Activated CD8-positive, alpha-beta T cell treated with anti-CD3 and anti-CD28 coated beads for 36 hours (primary cell): ENCODE measurements at regions not wholly inside any gene's neighbourhood (a gene's known extent, or its start where the extent isn't known, plus 50 kb on each side); places are given as distances from the start of the nearest gene placed in this dataset.

Experiments
- ATAC-seq: fragments of 200-7000 bp; cut with Tn5 transposase; one replicate; pipeline ENCODE4 v1.10.0; 2021; ENCODE audit warnings: mild to moderate bottlenecking, moderate library complexity
- CTCF ChIA-PET: fragments of 350-600 bp; sonication (Branson Sonifier 250); formaldehyde crosslinking; loops from one replicate; lab custom pipeline; 2021; ENCODE audit warnings: antibody characterized with exemption; lab: Charles Lee
- POLR2A ChIA-PET: fragments of 350-600 bp; sonication (Branson Sonifier 250); formaldehyde crosslinking; loops from one replicate; lab custom pipeline; 2021; ENCODE audit warnings: antibody characterized with exemption; lab: Charles Lee
- DNase-seq: peaks from one replicate; pipeline ENCODE4 v3.0.0-alpha.2; 2020
- H3K27ac Mint-ChIP-seq: one replicate; pipeline ENCODE4 v1.8.0; 2021; ENCODE audit warnings: mild to moderate bottlenecking, mixed read lengths
- H3K27me3 Mint-ChIP-seq: one replicate; pipeline ENCODE4 v1.8.0; 2021; ENCODE audit warnings: mixed read lengths
- H3K36me3 Mint-ChIP-seq: one replicate; pipeline ENCODE4 v1.8.0; 2021; ENCODE audit warnings: low read depth, mixed read lengths
- H3K4me1 Mint-ChIP-seq: one replicate; pipeline ENCODE4 v1.8.0; 2021; ENCODE audit warnings: low read depth, mixed read lengths
- H3K4me3 Mint-ChIP-seq: one replicate; pipeline ENCODE4 v1.8.0; 2021; ENCODE audit warnings: mild to moderate bottlenecking, moderate library complexity, mixed read lengths
- H3K9me3 Mint-ChIP-seq: one replicate; pipeline ENCODE4 v1.8.0; 2021; ENCODE audit warnings: mixed read lengths
- CTCF ChIP-seq: fragments of 200-600 bp; IDR thresholded peaks from one replicate; pipeline ENCODE4 v1.8.0; 2022; ENCODE audit warnings: antibody characterized with exemption, mild to moderate bottlenecking
- intact Hi-C: fragments of 100-400 bp; cut with micrococcal nuclease; formaldehyde crosslinking; loops from one replicate; pipeline ENCODE4 v1.10.0; 2022

DNA sequence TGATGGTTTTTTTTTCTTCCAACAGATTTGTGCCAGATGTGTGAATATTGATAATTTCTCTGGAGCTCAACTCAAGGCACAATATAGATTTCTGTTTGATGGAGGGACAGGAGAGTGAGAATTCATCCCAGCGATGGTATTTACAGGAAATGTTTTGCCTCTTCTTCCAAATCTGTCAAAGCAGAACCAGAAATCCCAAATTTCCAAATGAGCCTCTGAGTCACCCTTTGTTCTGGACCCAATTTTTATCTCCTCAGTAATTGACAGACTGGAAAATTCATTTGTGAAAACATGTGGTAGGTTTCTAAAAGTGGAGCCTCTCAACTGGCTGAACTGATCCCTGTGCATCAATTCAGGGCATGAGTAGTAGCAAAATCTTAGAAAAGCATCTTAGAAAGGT is 223.2 kb upstream of the TSHZ2 start:
- DNase-seq (no peak), ATAC-seq (no peak)
- ChIA-PET CTCF (no interaction called here), POLR2A (no interaction called here)
- Mint-ChIP-seq H3K9me3 (no peaks in the 10 kb centered on the region), H3K4me3 (no peak overlapping the region), H3K36me3 (no peaks in the 10 kb centered on the region), H3K4me1 (no peaks in the 10 kb centered on the region), H3K27ac (no peak overlapping the region), H3K27me3 (peaks cover 6% of the 10 kb centered on the region)
- intact Hi-C loops, result no loop called here
- no peak for TF ChIP-seq CTCF

DNA sequence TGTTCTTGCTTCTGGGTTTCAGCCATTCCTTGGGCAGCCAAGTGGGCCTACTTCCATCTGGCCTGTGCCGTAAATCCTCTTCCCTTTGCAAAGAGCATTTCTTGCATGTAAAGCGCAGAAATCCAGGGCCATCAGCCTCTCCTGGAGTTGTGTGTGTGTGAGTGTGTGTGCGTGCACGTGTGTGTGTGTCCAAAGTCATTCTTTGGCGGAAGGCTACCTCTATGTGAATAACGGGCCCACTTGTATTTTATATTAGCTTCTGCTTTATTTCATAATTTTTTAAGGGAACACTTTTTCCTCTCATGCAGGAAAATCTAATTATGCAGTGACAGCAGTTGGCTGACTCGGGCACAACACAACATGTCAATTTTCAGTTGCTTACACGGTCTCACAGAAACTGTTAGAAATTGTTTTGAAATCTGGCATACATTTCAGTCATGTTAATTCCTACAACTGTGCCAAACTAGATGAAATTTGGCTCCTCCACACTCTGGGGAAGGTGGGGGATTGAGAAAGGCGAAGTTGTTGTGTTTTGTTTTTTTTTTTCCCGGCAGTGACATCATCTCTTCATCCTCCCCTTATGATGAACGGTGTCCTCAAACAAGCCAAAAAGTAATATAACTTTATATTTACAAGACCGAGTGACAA is 223.7 kb upstream of the TSHZ2 start:
- CTCF ChIA-PET, result no interaction called here
- TF ChIP-seq CTCF, result no peak
- Mint-ChIP-seq H3K27ac (no peak overlapping the region), H3K9me3 (no peaks in the 10 kb centered on the region), H3K4me1 (no peaks in the 10 kb centered on the region), H3K27me3 (peaks cover 6% of the 10 kb centered on the region), H3K36me3 (no peaks in the 10 kb centered on the region), H3K4me3 (no peak overlapping the region)
- intact Hi-C loops, result no loop called here
- POLR2A ChIA-PET, result no interaction called here
- ATAC-seq (no peak), DNase-seq (no peak)

DNA sequence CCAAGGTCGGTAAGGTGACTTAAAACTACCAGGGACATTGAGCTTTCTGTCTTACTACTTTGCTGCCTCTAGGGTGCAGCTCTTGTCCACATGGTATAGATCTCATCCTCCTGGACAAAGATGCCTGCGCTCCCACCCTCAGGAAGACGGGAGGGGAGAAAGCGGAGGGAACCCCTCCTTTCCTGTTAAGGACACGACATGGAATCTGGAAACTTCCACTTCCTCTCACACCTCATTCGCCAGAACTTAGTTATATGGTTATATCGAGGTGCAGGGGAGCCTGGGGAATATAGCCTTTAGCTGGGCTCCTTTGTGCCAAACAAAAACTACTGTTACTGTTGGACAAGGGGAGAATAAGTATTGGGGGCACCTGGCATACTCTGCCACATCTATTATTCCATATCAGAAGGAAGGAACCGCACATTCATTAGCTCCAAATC is 224.3 kb upstream of the TSHZ2 start:
- POLR2A ChIA-PET, result no interaction called here
- no peak overlapping the region for H3K27ac Mint-ChIP-seq

GRCh38 chr20:52746770-52747169 is 225.4 kb upstream of the TSHZ2 start:
- Mint-ChIP-seq H3K4me3 (no peak overlapping the region), H3K36me3 (no peaks in the 10 kb centered on the region), H3K4me1 (no peaks in the 10 kb centered on the region), H3K9me3 (no peaks in the 10 kb centered on the region), H3K27ac (no peak overlapping the region), H3K27me3 (peaks cover 11% of the 10 kb centered on the region)
- no peak for DNase-seq
- intact Hi-C loops, result no loop called here
- TF ChIP-seq CTCF, result no peak
- ChIA-PET CTCF (no interaction called here), POLR2A (no interaction called here)
- ATAC-seq, result no peak

More for the DNA sequence above, 224.3 kb upstream of the TSHZ2 start:
- TF ChIP-seq CTCF, result no peak
- peaks cover 7% of the 10 kb centered on the region for H3K27me3 Mint-ChIP-seq
- no peak overlapping the region for H3K4me3 Mint-ChIP-seq
- H3K36me3 Mint-ChIP-seq, result no peaks in the 10 kb centered on the region
- H3K9me3 Mint-ChIP-seq, result no peaks in the 10 kb centered on the region
- DNase-seq (no peak), ATAC-seq (no peak)
- intact Hi-C loops, result no loop called here
- H3K4me1 Mint-ChIP-seq, result no peaks in the 10 kb centered on the region
- CTCF ChIA-PET, result no interaction called here

DNA sequence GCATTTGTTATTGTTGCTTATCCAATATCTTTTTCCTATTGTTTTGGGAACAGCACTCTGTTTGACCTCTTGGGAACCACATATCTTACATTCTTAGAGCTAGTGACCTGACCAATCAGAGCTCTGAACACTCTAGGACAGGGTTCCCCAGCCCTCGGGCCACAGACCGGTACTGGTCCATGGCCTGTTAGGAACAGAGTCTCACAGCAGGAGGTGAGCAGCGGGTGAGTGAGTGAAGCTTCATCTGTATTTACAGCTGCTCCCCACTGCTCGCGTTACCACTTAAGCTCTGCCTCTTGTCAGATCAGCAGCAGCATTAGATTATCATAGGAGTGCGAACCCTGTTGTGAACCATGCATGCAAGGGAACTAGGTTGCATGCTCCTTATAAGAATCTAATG is 226.0 kb upstream of the TSHZ2 start:
- ATAC-seq (no peak), DNase-seq (no peak)
- ChIA-PET CTCF (no interaction called here), POLR2A (no interaction called here)
- peaks cover 11% of the 10 kb centered on the region for H3K27me3 Mint-ChIP-seq
- H3K36me3 Mint-ChIP-seq, result no peaks in the 10 kb centered on the region
- H3K27ac Mint-ChIP-seq, result no peak overlapping the region
- H3K9me3 Mint-ChIP-seq, result no peaks in the 10 kb centered on the region
- TF ChIP-seq CTCF, result no peak
- intact Hi-C loops, result no loop called here
- H3K4me1 Mint-ChIP-seq, result no peaks in the 10 kb centered on the region
- H3K4me3 Mint-ChIP-seq, result no peak overlapping the region
